Right hindlimb (tissue), 1 donor: ENCODE measurements at regions not wholly inside any gene's neighbourhood (a gene's known extent, or its start where the extent isn't known, plus 50 kb on each side); places are given as distances from the start of the nearest gene placed in this dataset.
"Not testable (repeated sequence)": the region's sequence is repeated elsewhere in the genome, so short reads cannot be mapped to it uniquely, and the experiment has no call there.

Experiments
- DNase-seq: peaks from one replicate; pipeline ENCODE4 v3.0.0-alpha.2; 2018

GRCh38 chr1:157367870-157368269, 184.4 kb downstream of the FCRL5 start:
- DNase-seq: no peak

- no peak for DNase-seq
Observed at GRCh38 chr1:157367091-157367739, 185.1 kb downstream of the FCRL5 start.

GRCh38 chr1:157364612-157365011, 187.7 kb downstream of the FCRL5 start:
- DNase-seq: no peak

- peak; percentile 44 for DNase-seq
Observed at GRCh38 chr1:157363660-157364140, 188.6 kb downstream of the FCRL5 start.

GRCh38 chr1:157360023-157360390, 192.3 kb downstream of the FCRL5 start:
- DNase-seq: no peak

- DNase-seq: no peak
Observed at GRCh38 chr1:157359314-157360022, 192.8 kb downstream of the FCRL5 start.

GRCh38 chr1:157357111-157357510, 195.2 kb downstream of the FCRL5 start:
- no peak for DNase-seq

GRCh38 chr1:157356601-157357000, 195.7 kb downstream of the FCRL5 start:
- no peak for DNase-seq

- no peak for DNase-seq
Observed at GRCh38 chr1:157353546-157353945, 198.8 kb downstream of the FCRL5 start.

- DNase-seq: no peak
Observed at GRCh38 chr1:157352817-157353408, 199.4 kb downstream of the FCRL5 start.

- DNase-seq: no peak
Observed at GRCh38 chr1:157352216-157352615, 200.1 kb downstream of the FCRL5 start.

- not testable (repeated sequence) for DNase-seq
Observed at GRCh38 chr1:157351800-157352199, 200.5 kb downstream of the FCRL5 start.

- no peak for DNase-seq
Observed at GRCh38 chr1:157348538-157349480, 203.5 kb downstream of the FCRL5 start.

- DNase-seq: no peak
Observed at GRCh38 chr1:157347506-157347905, 204.8 kb downstream of the FCRL5 start.

- not testable (repeated sequence) for DNase-seq
Observed at GRCh38 chr1:157337785-157338184, 199.6 kb upstream of the ETV3 start.

- DNase-seq: no peak
Observed at GRCh38 chr1:157335056-157335455, 196.9 kb upstream of the ETV3 start.

GRCh38 chr1:157334041-157334440, 195.8 kb upstream of the ETV3 start:
- no peak for DNase-seq

- DNase-seq: not testable (repeated sequence)
Observed at GRCh38 chr1:157330177-157330576, 192.0 kb upstream of the ETV3 start.

GRCh38 chr1:157328120-157328519, 189.9 kb upstream of the ETV3 start:
- DNase-seq: not testable (repeated sequence)

- no peak for DNase-seq
Observed at GRCh38 chr1:157326173-157326859, 188.1 kb upstream of the ETV3 start.

GRCh38 chr1:157325220-157325619, 187.0 kb upstream of the ETV3 start:
- DNase-seq: no peak

GRCh38 chr1:157321972-157322371, 183.8 kb upstream of the ETV3 start:
- DNase-seq: not testable (repeated sequence)
